Endothelial cell of hepatic sinusoid (primary cell): ENCODE measurements at regions not wholly inside any gene's neighbourhood (a gene's known extent, or its start where the extent isn't known, plus 50 kb on each side); places are given as distances from the start of the nearest gene placed in this dataset.
"Not testable (repeated sequence)": the region's sequence is repeated elsewhere in the genome, so short reads cannot be mapped to it uniquely, and the experiment has no call there.

Experiments
- in situ Hi-C: cut with HindIII; loops from 2 replicates; pipeline ENCODE4 v1.10.0; 2017; ENCODE audit warnings: low sequenced_read_pairs

GRCh38 chr18:8984131-8984721 is 118.3 kb upstream of the NDUFV2 start:
- in situ Hi-C loops, result no loop called here

DNA sequence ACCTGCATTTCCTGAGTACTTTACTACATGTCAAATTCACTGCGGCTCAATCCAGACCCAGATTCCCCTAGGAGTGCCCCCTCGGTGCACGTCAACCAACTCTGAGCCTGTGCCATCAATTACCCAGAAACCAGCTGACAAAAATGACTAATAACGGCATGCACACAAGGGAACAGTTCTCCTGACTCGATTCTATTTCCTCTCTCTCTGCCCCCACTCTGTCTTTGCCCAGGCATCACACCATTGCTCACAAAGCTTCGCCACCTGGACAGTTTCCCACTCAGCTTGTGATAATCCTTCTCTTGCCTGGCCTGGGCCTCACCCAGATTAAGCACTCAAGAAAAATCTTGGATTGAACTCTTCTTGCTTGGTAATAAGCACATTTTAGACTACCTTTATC is 115.3 kb upstream of the NDUFV2 start:
- in situ Hi-C loops, result loop anchor here (5.0 kb wide), 1 partner anchor 290 kb away; no protein-coding TSS in a partner anchor

- in situ Hi-C loops, result loop anchor here (5.0 kb wide), 1 partner anchor 291 kb away; no protein-coding TSS in a partner anchor
Measured at GRCh38 chr18:8988260-8988871, 114.1 kb upstream of the NDUFV2 start.

- in situ Hi-C loops, result loop anchor here (5.0 kb wide), 1 partner anchor 292 kb away; no protein-coding TSS in a partner anchor
Measured at GRCh38 chr18:8989017-8989416, 113.5 kb upstream of the NDUFV2 start.

DNA sequence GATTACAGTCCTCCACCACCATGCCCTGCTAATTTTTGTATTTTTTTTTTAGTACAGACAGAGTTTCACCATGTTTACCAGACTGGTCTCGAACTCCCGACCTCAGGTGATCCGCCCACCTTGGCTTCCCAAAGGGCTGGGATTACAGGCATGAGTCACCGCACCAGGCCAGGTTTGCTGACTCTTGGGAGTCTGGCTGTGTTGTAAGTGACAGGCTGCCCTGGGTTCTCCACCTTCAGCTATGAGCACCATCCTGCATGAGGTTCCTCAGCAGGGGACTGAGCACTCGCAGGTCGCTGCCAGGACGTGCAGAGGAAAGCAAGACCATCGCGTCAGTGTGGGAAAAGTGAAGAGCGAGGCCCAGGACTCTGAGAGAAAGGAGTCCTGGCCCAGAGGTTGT is 112.6 kb upstream of the NDUFV2 start:
- in situ Hi-C loops, result loop anchor here (5.0 kb wide), 1 partner anchor 293 kb away; no protein-coding TSS in a partner anchor

- in situ Hi-C loops, result no loop called here
Measured at GRCh38 chr18:8990276-8991031, 112.0 kb upstream of the NDUFV2 start.

GRCh38 chr18:8991155-8991554 is 111.3 kb upstream of the NDUFV2 start:
- in situ Hi-C loops, result no loop called here

DNA sequence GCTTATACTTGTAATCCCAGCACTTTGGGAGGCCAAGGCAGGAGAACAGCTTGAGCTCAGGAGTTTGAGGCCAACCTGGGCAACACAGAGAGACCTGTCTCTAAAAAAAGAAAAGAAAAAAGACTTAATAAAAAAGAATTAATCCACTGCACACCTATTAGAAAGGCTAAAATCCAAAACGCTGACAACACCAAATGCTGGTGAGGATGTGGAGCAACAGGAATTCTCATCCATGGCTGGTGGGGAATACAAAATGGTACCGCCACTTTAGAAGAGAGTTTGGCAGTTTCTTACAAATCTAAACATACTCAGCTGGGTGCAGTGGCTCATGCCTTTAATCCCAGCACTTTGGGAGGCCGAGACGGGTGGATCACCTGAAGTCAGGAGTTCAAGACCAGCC is 110.0 kb upstream of the NDUFV2 start:
- in situ Hi-C loops, result not testable (repeated sequence)

- in situ Hi-C loops, result no loop called here
Measured at GRCh38 chr18:8994603-8995002, 107.9 kb upstream of the NDUFV2 start.

- in situ Hi-C loops, result no loop called here
Measured at GRCh38 chr18:8995096-8995495, 107.4 kb upstream of the NDUFV2 start.

DNA sequence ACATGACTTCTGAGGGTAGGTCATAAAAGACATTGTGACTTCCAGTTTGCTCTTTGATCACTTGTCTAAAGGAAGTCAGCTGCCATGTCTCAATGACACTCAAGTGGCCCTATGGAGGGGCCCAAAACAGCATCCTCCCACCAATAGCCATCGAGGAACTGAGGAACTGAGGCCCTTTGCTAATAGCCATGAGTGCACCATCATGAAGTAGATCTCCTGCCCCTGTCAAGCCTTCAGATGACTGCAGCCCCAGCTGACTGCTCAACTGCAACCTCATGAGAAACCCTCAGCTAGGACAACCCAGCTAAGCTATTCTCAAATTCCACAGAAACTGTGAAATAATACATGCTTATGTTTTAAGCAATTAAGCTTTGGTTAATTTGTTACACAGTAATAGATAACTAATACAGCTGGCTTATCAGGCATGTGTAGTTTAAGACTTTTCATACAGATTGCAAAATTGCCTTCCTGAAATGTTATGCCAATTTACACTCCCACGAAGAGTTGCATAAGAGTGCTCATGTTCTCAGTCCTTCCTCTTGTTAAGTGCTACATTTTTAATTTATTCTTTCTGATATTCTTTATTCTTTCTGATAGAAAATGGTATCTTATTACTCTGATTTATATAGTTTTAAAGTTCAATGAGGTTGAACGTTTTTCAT is 105.6 kb upstream of the NDUFV2 start:
- in situ Hi-C loops, result no loop called here

GRCh38 chr18:8997634-8998033 is 104.9 kb upstream of the NDUFV2 start:
- in situ Hi-C loops, result no loop called here

- in situ Hi-C loops, result no loop called here
Measured at GRCh38 chr18:8998481-8999217, 103.8 kb upstream of the NDUFV2 start.

DNA sequence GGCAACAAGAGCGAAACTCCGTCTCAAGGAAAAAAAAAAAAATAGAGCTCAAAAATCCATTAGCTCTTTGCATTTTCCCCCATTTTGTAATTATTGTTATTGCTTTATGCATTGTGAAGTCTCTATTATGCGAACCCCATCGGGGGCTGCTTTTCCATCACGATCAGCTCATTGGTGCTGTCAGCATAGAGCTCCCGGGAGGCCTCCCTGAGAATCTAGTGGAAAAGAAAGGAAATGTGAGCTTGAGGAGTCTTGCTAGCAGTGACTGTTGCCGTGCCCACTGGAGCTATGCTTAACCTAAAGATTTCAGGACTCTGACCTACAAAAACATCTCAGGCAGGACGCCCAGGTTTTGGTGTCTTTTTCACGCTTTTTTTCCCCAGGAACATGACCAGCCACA is 102.6 kb upstream of the NDUFV2 start:
- in situ Hi-C loops, result no loop called here

GRCh38 chr18:9000733-9001132 is 101.8 kb upstream of the NDUFV2 start:
- in situ Hi-C loops, result no loop called here

GRCh38 chr18:9001209-9001608 is 101.3 kb upstream of the NDUFV2 start:
- in situ Hi-C loops, result no loop called here

- in situ Hi-C loops, result no loop called here
Measured at GRCh38 chr18:9003406-9004100, 98.9 kb upstream of the NDUFV2 start.

DNA sequence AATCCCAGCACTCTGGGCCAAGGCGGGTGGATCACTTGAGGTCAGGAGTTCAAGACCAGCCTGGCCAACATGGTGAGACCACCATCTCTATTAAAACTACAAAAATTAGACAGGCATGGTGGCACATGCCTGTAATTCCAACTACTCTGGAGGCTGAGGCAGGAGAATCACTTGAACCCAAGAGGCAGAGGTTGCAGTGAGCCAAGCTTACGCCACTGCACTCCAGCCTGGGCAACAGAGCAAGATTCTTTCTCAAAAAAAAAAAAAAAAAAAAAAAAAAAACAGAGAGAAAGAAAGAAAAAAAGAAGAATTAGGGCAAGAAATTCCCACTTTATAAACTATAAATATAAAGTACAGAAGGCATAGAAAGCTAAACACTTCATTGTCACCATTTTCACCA is 98.2 kb upstream of the NDUFV2 start:
- in situ Hi-C loops, result not testable (repeated sequence)

GRCh38 chr18:9007700-9008099 is 94.8 kb upstream of the NDUFV2 start:
- in situ Hi-C loops, result not testable (repeated sequence)

GRCh38 chr18:9008200-9008708 is 94.2 kb upstream of the NDUFV2 start:
- in situ Hi-C loops, result no loop called here
